ENCODE measurements at regions not wholly inside any gene's neighbourhood (a gene's known extent, or its start where the extent isn't known, plus 50 kb on each side); places are given as distances from the start of the nearest gene placed in this dataset.

DNA sequence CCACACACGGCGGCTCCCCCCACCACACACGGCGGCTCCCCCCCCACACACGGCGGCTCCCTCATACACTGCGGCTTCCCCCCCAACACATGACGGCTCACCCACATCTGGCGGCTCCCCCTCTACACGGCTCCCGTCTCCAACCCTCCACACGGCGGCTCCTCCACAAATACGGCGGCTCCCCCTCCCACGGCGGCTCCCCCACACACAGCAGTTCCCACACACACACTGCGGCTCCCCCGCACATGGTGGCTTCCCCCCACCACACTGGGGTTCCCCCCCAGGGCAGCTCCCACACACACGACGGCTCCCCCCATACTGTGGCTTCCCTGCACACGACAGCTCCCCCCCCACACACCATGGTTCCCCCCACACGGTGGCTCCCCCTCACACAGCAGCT lies 98.0 kb downstream of the TTLL2 start:
- no peak overlapping the region for H3K4me2 ChIP-seq
- H3K27ac ChIP-seq, result no peak overlapping the region
- H2AFZ ChIP-seq, result no peak overlapping the region
- POLR2A ChIA-PET (ENCODE audit: unreplicated experiment), result no interaction called here
- no peaks in the 10 kb centered on the region for H3K9me3 ChIP-seq (ENCODE audit: insufficient read depth, low read depth)
- no peaks in the 10 kb centered on the region for H3K4me1 ChIP-seq (replicated peaks; ENCODE audit: insufficient read depth)
- no peaks in the 10 kb centered on the region for H3K9me2 ChIP-seq (ENCODE audit: insufficient read depth)
- no TSS peak for BruUV-seq (replicated peaks)
- no peaks in the 10 kb centered on the region for H3K79me2 ChIP-seq (ENCODE audit: low read depth)
- H4K20me1 ChIP-seq (ENCODE audit: insufficient read depth), result no peaks in the 10 kb centered on the region
- CTCF ChIA-PET, result no interaction called here
- no peaks in the 10 kb centered on the region for H3F3A ChIP-seq (ENCODE audit: insufficient read depth, low read depth)
- no peaks in the 10 kb centered on the region for H3K36me3 ChIP-seq (ENCODE audit: low read depth)
- H3K27me3 ChIP-seq (ENCODE audit: insufficient read depth, low read depth), result peaks cover 32% of the 10 kb centered on the region
- H3K4me3 ChIP-seq, result no peak overlapping the region
- DNase-seq, result no peak
- no peak for TF ChIP-seq EZH2 (IDR thresholded peaks at IDR 0.05; ENCODE audit: low read depth)
- TF ChIP-seq, protein P1, sequence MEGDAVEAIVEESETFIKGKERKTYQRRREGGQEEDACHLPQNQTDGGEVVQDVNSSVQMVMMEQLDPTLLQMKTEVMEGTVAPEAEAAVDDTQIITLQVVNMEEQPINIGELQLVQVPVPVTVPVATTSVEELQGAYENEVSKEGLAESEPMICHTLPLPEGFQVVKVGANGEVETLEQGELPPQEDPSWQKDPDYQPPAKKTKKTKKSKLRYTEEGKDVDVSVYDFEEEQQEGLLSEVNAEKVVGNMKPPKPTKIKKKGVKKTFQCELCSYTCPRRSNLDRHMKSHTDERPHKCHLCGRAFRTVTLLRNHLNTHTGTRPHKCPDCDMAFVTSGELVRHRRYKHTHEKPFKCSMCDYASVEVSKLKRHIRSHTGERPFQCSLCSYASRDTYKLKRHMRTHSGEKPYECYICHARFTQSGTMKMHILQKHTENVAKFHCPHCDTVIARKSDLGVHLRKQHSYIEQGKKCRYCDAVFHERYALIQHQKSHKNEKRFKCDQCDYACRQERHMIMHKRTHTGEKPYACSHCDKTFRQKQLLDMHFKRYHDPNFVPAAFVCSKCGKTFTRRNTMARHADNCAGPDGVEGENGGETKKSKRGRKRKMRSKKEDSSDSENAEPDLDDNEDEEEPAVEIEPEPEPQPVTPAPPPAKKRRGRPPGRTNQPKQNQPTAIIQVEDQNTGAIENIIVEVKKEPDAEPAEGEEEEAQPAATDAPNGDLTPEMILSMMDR (conservative IDR thresholded peaks at IDR 0.05), result no peak
- intact Hi-C loops (cut with micrococcal nuclease; ENCODE audit: unreplicated experiment), result no loop called here

DNA sequence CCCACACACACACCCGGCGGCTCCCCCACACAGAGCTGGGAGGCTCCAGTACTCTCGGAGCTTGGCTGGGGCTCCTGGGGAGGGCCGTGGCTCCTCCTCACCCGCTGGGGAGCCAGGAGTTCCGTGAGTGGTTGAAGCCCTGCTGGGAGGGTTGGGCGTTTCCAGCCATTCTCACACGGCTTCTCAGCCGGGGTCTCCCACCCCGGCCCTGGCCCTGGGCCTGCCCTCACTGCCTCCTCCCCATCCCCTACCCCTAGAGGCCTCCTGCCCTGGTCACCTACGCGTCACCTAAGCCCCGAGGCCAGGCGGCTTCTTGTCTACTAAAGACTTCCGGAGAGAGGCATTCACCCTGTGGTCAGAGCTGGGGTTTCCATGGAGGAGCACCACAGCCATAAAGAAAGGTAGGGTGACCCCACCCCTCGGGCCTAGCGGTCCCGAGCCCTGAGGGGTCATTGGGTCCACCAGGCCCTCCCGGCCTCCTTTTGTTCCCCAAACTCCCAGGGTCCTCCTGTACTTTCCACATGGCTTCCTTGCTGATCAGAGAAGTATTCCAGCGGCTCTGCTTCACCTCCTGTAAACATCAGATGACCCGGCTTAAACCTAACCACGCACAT lies 99.3 kb downstream of the TTLL2 start:
- DNase-seq, result no peak
- no peaks in the 10 kb centered on the region for H3K36me3 ChIP-seq (ENCODE audit: low read depth)
- no peaks in the 10 kb centered on the region for H3F3A ChIP-seq (ENCODE audit: insufficient read depth, low read depth)
- BruUV-seq (replicated peaks), result no TSS peak
- H3K4me3 ChIP-seq, result no peak overlapping the region
- H3K9me2 ChIP-seq (ENCODE audit: insufficient read depth), result no peaks in the 10 kb centered on the region
- no peak for TF ChIP-seq EZH2 (IDR thresholded peaks at IDR 0.05; ENCODE audit: low read depth)
- TF ChIP-seq, protein P1 (conservative IDR thresholded peaks at IDR 0.05), result no peak
- H3K27me3 ChIP-seq (ENCODE audit: insufficient read depth, low read depth), result peaks cover 21% of the 10 kb centered on the region
- intact Hi-C loops (cut with micrococcal nuclease; ENCODE audit: unreplicated experiment), result no loop called here
- no peaks in the 10 kb centered on the region for H3K4me1 ChIP-seq (replicated peaks; ENCODE audit: insufficient read depth)
- ChIA-PET POLR2A (ENCODE audit: unreplicated experiment) (no interaction called here), CTCF (no interaction called here)
- no peaks in the 10 kb centered on the region for H4K20me1 ChIP-seq (ENCODE audit: insufficient read depth)
- H3K27ac ChIP-seq, result no peak overlapping the region
- H2AFZ ChIP-seq, result no peak overlapping the region
- H3K9me3 ChIP-seq (ENCODE audit: insufficient read depth, low read depth), result no peaks in the 10 kb centered on the region
- H3K79me2 ChIP-seq (ENCODE audit: low read depth), result no peaks in the 10 kb centered on the region
- H3K4me2 ChIP-seq, result no peak overlapping the region

DNA sequence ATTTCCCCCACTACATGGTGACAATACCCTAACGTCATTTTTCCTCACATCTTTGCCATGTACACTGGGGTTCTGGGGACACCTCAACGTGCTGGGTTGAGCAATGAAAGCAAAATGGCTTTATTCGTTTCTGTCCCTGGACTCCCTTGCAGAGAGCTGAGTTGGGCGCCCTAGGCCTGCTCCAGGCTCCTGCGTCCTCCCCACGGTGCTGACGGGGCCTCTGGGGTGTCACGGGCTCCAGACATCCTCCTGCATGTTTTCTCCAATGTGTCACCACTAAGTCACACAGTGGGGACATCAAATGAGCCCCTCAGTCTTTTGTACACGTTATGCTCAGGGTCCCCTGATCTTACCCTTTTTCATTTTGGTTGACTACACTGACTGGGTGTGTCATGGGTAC lies 99.8 kb downstream of the TTLL2 start:
- DNase-seq, result no peak
- no peaks in the 10 kb centered on the region for H3K79me2 ChIP-seq (ENCODE audit: low read depth)
- no peaks in the 10 kb centered on the region for H3K4me1 ChIP-seq (replicated peaks; ENCODE audit: insufficient read depth)
- no peaks in the 10 kb centered on the region for H3F3A ChIP-seq (ENCODE audit: insufficient read depth, low read depth)
- CTCF ChIA-PET, result no interaction called here
- intact Hi-C loops (cut with micrococcal nuclease; ENCODE audit: unreplicated experiment), result no loop called here
- H3K9me2 ChIP-seq (ENCODE audit: insufficient read depth), result no peaks in the 10 kb centered on the region
- no peak overlapping the region for H3K4me2 ChIP-seq
- no TSS peak for BruUV-seq (replicated peaks)
- H3K9me3 ChIP-seq (ENCODE audit: insufficient read depth, low read depth), result no peaks in the 10 kb centered on the region
- no peaks in the 10 kb centered on the region for H4K20me1 ChIP-seq (ENCODE audit: insufficient read depth)
- H3K27ac ChIP-seq, result no peak overlapping the region
- no peak overlapping the region for H3K4me3 ChIP-seq
- peaks cover 16% of the 10 kb centered on the region for H3K27me3 ChIP-seq (ENCODE audit: insufficient read depth, low read depth)
- no peaks in the 10 kb centered on the region for H3K36me3 ChIP-seq (ENCODE audit: low read depth)
- POLR2A ChIA-PET (ENCODE audit: unreplicated experiment), result no interaction called here
- TF ChIP-seq EZH2 (IDR thresholded peaks at IDR 0.05; ENCODE audit: low read depth), result no peak
- TF ChIP-seq, protein P1 (conservative IDR thresholded peaks at IDR 0.05), result no peak
- H2AFZ ChIP-seq, result no peak overlapping the region

Data from PC-9 (cell line).